ENCODE measurements at regions not wholly inside any gene's neighbourhood (a gene's known extent, or its start where the extent isn't known, plus 50 kb on each side); places are given as distances from the start of the nearest gene placed in this dataset.

DNA sequence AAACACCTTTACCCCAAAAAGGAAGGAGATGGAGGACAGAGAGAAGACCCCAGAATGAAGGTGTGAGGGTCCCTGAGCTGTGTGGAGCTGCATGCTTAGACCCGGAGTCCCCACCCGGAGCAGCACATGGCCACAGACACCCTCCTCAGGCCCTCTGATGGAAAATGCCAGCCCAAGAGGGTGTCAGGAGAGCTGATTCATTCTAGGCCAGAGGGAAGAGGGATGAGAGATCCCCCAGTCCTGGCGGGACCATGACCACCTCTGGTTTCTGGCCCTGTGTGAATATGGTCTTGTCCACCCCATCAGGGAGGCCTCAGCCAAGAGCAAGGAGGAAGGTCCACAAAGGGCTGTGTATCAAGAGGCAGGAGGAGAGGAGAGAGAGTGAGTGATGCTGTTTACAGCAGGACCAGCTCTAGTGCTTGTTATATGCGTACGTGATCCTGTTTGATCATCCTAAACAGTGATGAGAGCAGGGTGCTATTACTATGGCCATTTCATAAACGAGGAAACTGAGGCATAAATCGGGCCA, 186.6 kb upstream of the HAAO start:
- TF ChIP-seq, protein P1, sequence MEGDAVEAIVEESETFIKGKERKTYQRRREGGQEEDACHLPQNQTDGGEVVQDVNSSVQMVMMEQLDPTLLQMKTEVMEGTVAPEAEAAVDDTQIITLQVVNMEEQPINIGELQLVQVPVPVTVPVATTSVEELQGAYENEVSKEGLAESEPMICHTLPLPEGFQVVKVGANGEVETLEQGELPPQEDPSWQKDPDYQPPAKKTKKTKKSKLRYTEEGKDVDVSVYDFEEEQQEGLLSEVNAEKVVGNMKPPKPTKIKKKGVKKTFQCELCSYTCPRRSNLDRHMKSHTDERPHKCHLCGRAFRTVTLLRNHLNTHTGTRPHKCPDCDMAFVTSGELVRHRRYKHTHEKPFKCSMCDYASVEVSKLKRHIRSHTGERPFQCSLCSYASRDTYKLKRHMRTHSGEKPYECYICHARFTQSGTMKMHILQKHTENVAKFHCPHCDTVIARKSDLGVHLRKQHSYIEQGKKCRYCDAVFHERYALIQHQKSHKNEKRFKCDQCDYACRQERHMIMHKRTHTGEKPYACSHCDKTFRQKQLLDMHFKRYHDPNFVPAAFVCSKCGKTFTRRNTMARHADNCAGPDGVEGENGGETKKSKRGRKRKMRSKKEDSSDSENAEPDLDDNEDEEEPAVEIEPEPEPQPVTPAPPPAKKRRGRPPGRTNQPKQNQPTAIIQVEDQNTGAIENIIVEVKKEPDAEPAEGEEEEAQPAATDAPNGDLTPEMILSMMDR (IDR thresholded peaks at IDR 0.05 in 2 of 3, conservative IDR thresholded peaks at IDR 0.05 in 1 of 3; ENCODE audit: borderline replicate concordance in 1 of 3, insufficient read depth in 1 of 3, low read depth in 2 of 3, low read length in 2 of 3), result no peak
- TF ChIP-seq EZH2 (IDR thresholded peaks at IDR 0.05) (no peak), POLR2AphosphoS5 (IDR thresholded peaks at IDR 0.05; ENCODE audit: low read depth, low read length) (no peak), POLR2A (IDR thresholded peaks at IDR 0.05; ENCODE audit: borderline replicate concordance, extremely low read depth, insufficient read depth, insufficient read length) (no peak), ZNF274 (IDR thresholded peaks at IDR 0.05; ENCODE audit: low read depth, low read length) (no peak), RAD21 (IDR thresholded peaks at IDR 0.05; ENCODE audit: low read depth) (no peak), YY1 (IDR thresholded peaks at IDR 0.05; ENCODE audit: extremely low read depth, insufficient replicate concordance, low read depth, low read length) (no peak)
- TF ChIP-seq, protein P2, sequence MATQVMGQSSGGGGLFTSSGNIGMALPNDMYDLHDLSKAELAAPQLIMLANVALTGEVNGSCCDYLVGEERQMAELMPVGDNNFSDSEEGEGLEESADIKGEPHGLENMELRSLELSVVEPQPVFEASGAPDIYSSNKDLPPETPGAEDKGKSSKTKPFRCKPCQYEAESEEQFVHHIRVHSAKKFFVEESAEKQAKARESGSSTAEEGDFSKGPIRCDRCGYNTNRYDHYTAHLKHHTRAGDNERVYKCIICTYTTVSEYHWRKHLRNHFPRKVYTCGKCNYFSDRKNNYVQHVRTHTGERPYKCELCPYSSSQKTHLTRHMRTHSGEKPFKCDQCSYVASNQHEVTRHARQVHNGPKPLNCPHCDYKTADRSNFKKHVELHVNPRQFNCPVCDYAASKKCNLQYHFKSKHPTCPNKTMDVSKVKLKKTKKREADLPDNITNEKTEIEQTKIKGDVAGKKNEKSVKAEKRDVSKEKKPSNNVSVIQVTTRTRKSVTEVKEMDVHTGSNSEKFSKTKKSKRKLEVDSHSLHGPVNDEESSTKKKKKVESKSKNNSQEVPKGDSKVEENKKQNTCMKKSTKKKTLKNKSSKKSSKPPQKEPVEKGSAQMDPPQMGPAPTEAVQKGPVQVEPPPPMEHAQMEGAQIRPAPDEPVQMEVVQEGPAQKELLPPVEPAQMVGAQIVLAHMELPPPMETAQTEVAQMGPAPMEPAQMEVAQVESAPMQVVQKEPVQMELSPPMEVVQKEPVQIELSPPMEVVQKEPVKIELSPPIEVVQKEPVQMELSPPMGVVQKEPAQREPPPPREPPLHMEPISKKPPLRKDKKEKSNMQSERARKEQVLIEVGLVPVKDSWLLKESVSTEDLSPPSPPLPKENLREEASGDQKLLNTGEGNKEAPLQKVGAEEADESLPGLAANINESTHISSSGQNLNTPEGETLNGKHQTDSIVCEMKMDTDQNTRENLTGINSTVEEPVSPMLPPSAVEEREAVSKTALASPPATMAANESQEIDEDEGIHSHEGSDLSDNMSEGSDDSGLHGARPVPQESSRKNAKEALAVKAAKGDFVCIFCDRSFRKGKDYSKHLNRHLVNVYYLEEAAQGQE (IDR thresholded peaks at IDR 0.05; ENCODE audit: low read depth), result no peak
